GM23338 (cell line): ENCODE measurements at regions not wholly inside any gene's neighbourhood (a gene's known extent, or its start where the extent isn't known, plus 50 kb on each side); places are given as distances from the start of the nearest gene placed in this dataset.

Experiments used
- ATAC-seq: fragments of 200-7000 bp; cut with Tn5 transposase; 3 replicates; pipeline ENCODE4 v1.9.1; 2020
- DNase-seq: peaks from one replicate; pipeline ENCODE4 v3.0.0-alpha.2; 2015; ENCODE audit warnings: low spot score
- H2AFZ ChIP-seq: fragments of 200-600 bp; sonication (generic); 2 replicates; pipeline ENCODE4 v1.8.0; 2016; ENCODE audit warnings: antibody characterized with exemption, mild to moderate bottlenecking, moderate library complexity
- H3F3A ChIP-seq: fragments of 200-600 bp; sonication (generic); replicated peaks from 2 replicates; pipeline ENCODE4 v1.8.0; 2017; ENCODE audit warnings: antibody characterized with exemption, mixed run types, low read depth
- H3K27ac ChIP-seq: fragments of 200-600 bp; sonication (generic); 2 replicates; pipeline ENCODE4 v1.6.1; 2016; ENCODE audit warnings: low read depth
- H3K27me3 ChIP-seq: fragments of 200-600 bp; sonication (generic); 2 replicates; pipeline ENCODE4 v1.8.0; 2016; ENCODE audit warnings: mild to moderate bottlenecking, mixed run types, moderate library complexity; ENCODE audit not compliant: insufficient read depth
- H3K36me3 ChIP-seq: fragments of 200-600 bp; sonication (generic); 2 replicates; pipeline ENCODE4 v1.8.0; 2016; ENCODE audit warnings: mild to moderate bottlenecking; ENCODE audit not compliant: insufficient read depth
- H3K4me1 ChIP-seq: fragments of 200-600 bp; sonication (generic); 2 replicates; pipeline ENCODE4 v1.8.0; 2016; ENCODE audit warnings: mild to moderate bottlenecking, moderate library complexity; ENCODE audit not compliant: insufficient read depth
- H3K4me2 ChIP-seq: fragments of 200-600 bp; sonication (generic); 2 replicates; pipeline ENCODE4 v1.7.1; 2017; ENCODE audit warnings: mixed run types
- H3K4me3 ChIP-seq: fragments of 200-600 bp; sonication (generic); 2 replicates; pipeline ENCODE4 v1.6.1; 2016; ENCODE audit warnings: mixed run types
- H3K79me2 ChIP-seq: fragments of 200-600 bp; sonication (generic); replicated peaks from 2 replicates; pipeline ENCODE4 v1.8.0; 2017; ENCODE audit warnings: mild to moderate bottlenecking; ENCODE audit not compliant: insufficient read depth
- H3K9me2 ChIP-seq: fragments of 200-600 bp; sonication (generic); 2 replicates; pipeline ENCODE4 v1.8.0; 2017; ENCODE audit not compliant: insufficient read depth
- H4K20me1 ChIP-seq: fragments of 200-600 bp; sonication (generic); replicated peaks from 2 replicates; pipeline ENCODE4 v1.8.0; 2017; ENCODE audit warnings: mild to moderate bottlenecking; ENCODE audit not compliant: insufficient read depth
- H3K27ac Mint-ChIP-seq: 2 replicates; pipeline ENCODE4 v1.8.0; 2020; ENCODE audit warnings: inconsistent platforms, mild to moderate bottlenecking, moderate library complexity, mixed read lengths
- H3K27me3 Mint-ChIP-seq: 3 replicates; pipeline ENCODE4 v1.8.0; 2022; ENCODE audit warnings: low read depth, mild to moderate bottlenecking, moderate library complexity, mixed read lengths, inconsistent platforms; ENCODE audit not compliant: insufficient read depth, poor library complexity
- H3K36me3 Mint-ChIP-seq: 3 replicates; pipeline ENCODE4 v1.8.0; 2021; ENCODE audit warnings: low read depth, mild to moderate bottlenecking, inconsistent platforms, moderate library complexity, mixed read lengths
- H3K4me1 Mint-ChIP-seq: 3 replicates; pipeline ENCODE4 v1.8.0; 2020; ENCODE audit warnings: mild to moderate bottlenecking, inconsistent platforms, mixed read lengths
- H3K4me3 Mint-ChIP-seq: 3 replicates; pipeline ENCODE4 v1.8.0; 2021; ENCODE audit warnings: moderate library complexity, mild to moderate bottlenecking, inconsistent platforms, mixed read lengths
- H3K9me3 Mint-ChIP-seq: 3 replicates; pipeline ENCODE4 v1.8.0; 2020; ENCODE audit warnings: moderate library complexity, mild to moderate bottlenecking, inconsistent platforms, mixed read lengths
- CREB1 ChIP-seq: fragments of 250-450 bp; sonication (Bioruptor Pico); IDR thresholded peaks from 2 replicates; pipeline ENCODE4 v1.5.0; 2020; ENCODE audit warnings: low read depth, mild to moderate bottlenecking, moderate library complexity
- CTCF ChIP-seq, 2 experiments: fragments of 200-600 bp in 1 of 2; sonication (generic) in 1 of 2; conservative IDR thresholded peaks; 2 replicates each; pipeline versions ENCODE4 v1.5.1 to v1.6.1; 2016 to 2017; ENCODE audit warnings: antibody characterized with exemption in 2 of 2, low read depth in 2 of 2, mild to moderate bottlenecking in 2 of 2, moderate library complexity in 1 of 2
- EZH2 ChIP-seq: fragments of 200-600 bp; sonication (generic); IDR thresholded peaks from one replicate; pipeline ENCODE4 v1.8.0; 2017; ENCODE audit warnings: antibody characterized with exemption, mild to moderate bottlenecking, low read depth; ENCODE audit not compliant: unreplicated experiment
- EZH2phosphoT487 ChIP-seq: fragments of 200-600 bp; sonication (generic); IDR thresholded peaks from one replicate; pipeline ENCODE4 v1.8.1; 2018; ENCODE audit warnings: antibody characterized with exemption; ENCODE audit not compliant: unreplicated experiment
- JUNB ChIP-seq: IDR thresholded peaks from one replicate; pipeline ENCODE4 v1.6.1; 2016; ENCODE audit warnings: antibody characterized with exemption; ENCODE audit not compliant: unreplicated experiment
- NANOG ChIP-seq: IDR thresholded peaks from 2 replicates; pipeline ENCODE4 v1.6.1; 2016; ENCODE audit warnings: antibody characterized with exemption, borderline replicate concordance
- POLR2AphosphoS5 ChIP-seq: IDR thresholded peaks from 2 replicates; pipeline ENCODE4 v1.6.1; 2016; ENCODE audit warnings: antibody characterized with exemption, low read depth
- STAT1 ChIP-seq: IDR thresholded peaks from one replicate; pipeline ENCODE4 v1.6.1; 2016; ENCODE audit warnings: antibody characterized with exemption; ENCODE audit not compliant: unreplicated experiment
- ZNF114 ChIP-seq: fragments of 250-450 bp; sonication (Bioruptor Pico); IDR thresholded peaks from 2 replicates; pipeline ENCODE4 v1.5.0; 2020; ENCODE audit warnings: mild to moderate bottlenecking, moderate library complexity
- TF ChIP-seq, protein P1 (sequence below): IDR thresholded peaks from 2 replicates; pipeline ENCODE4 v1.6.1; 2016; ENCODE audit warnings: antibody characterized with exemption
- TF ChIP-seq, protein P2 (sequence below): IDR thresholded peaks from one replicate; pipeline ENCODE4 v1.6.1; 2018; ENCODE audit warnings: antibody characterized with exemption; ENCODE audit not compliant: unreplicated experiment

- Histone ChIP-seq H3K27ac (no peak overlapping the region), H3K36me3 (no peaks in the 10 kb centered on the region), H4K20me1 (no peaks in the 10 kb centered on the region), H2AFZ (no peak overlapping the region), H3K4me3 (no peak overlapping the region), H3K4me1 (no peaks in the 10 kb centered on the region), H3K27me3 (no peaks in the 10 kb centered on the region), H3K9me2 (0 out of 2 replicates have a peak, but pooled peaks cover 5% of the 10 kb centered on the region), H3K79me2 (no peaks in the 10 kb centered on the region), H3K4me2 (no peak overlapping the region), H3F3A (no peaks in the 10 kb centered on the region)
- Mint-ChIP-seq H3K4me1 (no peaks in the 10 kb centered on the region), H3K27me3 (no peaks in the 10 kb centered on the region), H3K27ac (no peak overlapping the region), H3K9me3 (peaks cover 10% of the 10 kb centered on the region; the same call in 1 of the 3 replicates), H3K36me3 (no peaks in the 10 kb centered on the region), H3K4me3 (no peak overlapping the region)
- DNase-seq (no peak), ATAC-seq (no peak)
- TF ChIP-seq ZNF114 (CRISPR knock-in tag) (no peak), EZH2phosphoT487 (no peak), JUNB (no peak), CTCF (conservative IDR thresholded peaks at IDR 0.05; ENCODE audit: low read depth in 2 of 2) (no peak), EZH2 (no peak), STAT1 (no peak), NANOG (no peak), POLR2AphosphoS5 (no peak), CREB1 (CRISPR knock-in tag) (no peak)
- TF ChIP-seq, protein P1, sequence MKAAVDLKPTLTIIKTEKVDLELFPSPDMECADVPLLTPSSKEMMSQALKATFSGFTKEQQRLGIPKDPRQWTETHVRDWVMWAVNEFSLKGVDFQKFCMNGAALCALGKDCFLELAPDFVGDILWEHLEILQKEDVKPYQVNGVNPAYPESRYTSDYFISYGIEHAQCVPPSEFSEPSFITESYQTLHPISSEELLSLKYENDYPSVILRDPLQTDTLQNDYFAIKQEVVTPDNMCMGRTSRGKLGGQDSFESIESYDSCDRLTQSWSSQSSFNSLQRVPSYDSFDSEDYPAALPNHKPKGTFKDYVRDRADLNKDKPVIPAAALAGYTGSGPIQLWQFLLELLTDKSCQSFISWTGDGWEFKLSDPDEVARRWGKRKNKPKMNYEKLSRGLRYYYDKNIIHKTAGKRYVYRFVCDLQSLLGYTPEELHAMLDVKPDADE = no peak
- TF ChIP-seq, protein P2, sequence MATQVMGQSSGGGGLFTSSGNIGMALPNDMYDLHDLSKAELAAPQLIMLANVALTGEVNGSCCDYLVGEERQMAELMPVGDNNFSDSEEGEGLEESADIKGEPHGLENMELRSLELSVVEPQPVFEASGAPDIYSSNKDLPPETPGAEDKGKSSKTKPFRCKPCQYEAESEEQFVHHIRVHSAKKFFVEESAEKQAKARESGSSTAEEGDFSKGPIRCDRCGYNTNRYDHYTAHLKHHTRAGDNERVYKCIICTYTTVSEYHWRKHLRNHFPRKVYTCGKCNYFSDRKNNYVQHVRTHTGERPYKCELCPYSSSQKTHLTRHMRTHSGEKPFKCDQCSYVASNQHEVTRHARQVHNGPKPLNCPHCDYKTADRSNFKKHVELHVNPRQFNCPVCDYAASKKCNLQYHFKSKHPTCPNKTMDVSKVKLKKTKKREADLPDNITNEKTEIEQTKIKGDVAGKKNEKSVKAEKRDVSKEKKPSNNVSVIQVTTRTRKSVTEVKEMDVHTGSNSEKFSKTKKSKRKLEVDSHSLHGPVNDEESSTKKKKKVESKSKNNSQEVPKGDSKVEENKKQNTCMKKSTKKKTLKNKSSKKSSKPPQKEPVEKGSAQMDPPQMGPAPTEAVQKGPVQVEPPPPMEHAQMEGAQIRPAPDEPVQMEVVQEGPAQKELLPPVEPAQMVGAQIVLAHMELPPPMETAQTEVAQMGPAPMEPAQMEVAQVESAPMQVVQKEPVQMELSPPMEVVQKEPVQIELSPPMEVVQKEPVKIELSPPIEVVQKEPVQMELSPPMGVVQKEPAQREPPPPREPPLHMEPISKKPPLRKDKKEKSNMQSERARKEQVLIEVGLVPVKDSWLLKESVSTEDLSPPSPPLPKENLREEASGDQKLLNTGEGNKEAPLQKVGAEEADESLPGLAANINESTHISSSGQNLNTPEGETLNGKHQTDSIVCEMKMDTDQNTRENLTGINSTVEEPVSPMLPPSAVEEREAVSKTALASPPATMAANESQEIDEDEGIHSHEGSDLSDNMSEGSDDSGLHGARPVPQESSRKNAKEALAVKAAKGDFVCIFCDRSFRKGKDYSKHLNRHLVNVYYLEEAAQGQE = no peak
Measured at GRCh38 chr1:60329651-60330050, 256.1 kb upstream of the C1orf87 start.

DNA sequence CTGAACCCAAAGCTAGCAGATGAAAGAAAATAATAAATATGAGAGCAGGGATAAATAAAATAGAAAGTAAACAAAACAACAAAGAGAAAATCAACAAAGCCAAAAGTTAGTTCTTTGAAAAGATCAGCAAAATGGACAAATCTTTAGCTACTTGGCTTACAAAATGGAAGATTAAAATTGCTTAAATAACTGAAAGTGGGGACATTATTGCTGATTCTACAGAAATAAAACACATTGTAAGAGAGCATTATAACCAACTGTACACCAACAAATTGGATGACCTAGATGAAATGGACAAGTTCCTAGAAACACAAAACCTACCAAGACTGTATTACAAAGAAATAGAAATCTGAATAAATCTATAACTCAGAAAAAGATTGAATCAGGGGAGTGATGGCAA, 238.3 kb upstream of the C1orf87 start:
- Mint-ChIP-seq H3K4me1 (no peaks in the 10 kb centered on the region), H3K27ac (no peak overlapping the region), H3K9me3 (no peaks in the 10 kb centered on the region), H3K27me3 (no peaks in the 10 kb centered on the region), H3K36me3 (no peaks in the 10 kb centered on the region), H3K4me3 (no peak overlapping the region)
- no peak overlapping the region for H3K4me3 ChIP-seq
- no peak for DNase-seq
- H4K20me1 ChIP-seq = no peaks in the 10 kb centered on the region
- no peaks in the 10 kb centered on the region for H3K79me2 ChIP-seq
- H3F3A ChIP-seq = no peaks in the 10 kb centered on the region
- no peak overlapping the region for H3K27ac ChIP-seq
- no peak for ATAC-seq
- no peaks in the 10 kb centered on the region for H3K36me3 ChIP-seq
- H3K9me2 ChIP-seq = no peaks in the 10 kb centered on the region
- no peak overlapping the region for H3K4me2 ChIP-seq
- no peaks in the 10 kb centered on the region for H3K27me3 ChIP-seq
- no peaks in the 10 kb centered on the region for H3K4me1 ChIP-seq
- H2AFZ ChIP-seq = no peak overlapping the region
- TF ChIP-seq EZH2 = no peak
- TF ChIP-seq POLR2AphosphoS5 = no peak
- TF ChIP-seq, protein P2 = no peak
- TF ChIP-seq EZH2phosphoT487 = no peak
- TF ChIP-seq CTCF (conservative IDR thresholded peaks at IDR 0.05; ENCODE audit: low read depth in 2 of 2) = no peak
- TF ChIP-seq STAT1 = no peak
- no peak for TF ChIP-seq JUNB
